GM23338 (cell line): ENCODE measurements at regions not wholly inside any gene's neighbourhood (a gene's known extent, or its start where the extent isn't known, plus 50 kb on each side); places are given as distances from the start of the nearest gene placed in this dataset.

ENCODE experiments used
- ATAC-seq: fragments of 200-7000 bp; cut with Tn5 transposase; 3 replicates; pipeline ENCODE4 v1.9.1; 2020
- DNase-seq: peaks from one replicate; pipeline ENCODE4 v3.0.0-alpha.2; 2015; ENCODE audit warnings: low spot score
- H2AFZ ChIP-seq: fragments of 200-600 bp; sonication (generic); 2 replicates; pipeline ENCODE4 v1.8.0; 2016; ENCODE audit warnings: antibody characterized with exemption, mild to moderate bottlenecking, moderate library complexity
- H3F3A ChIP-seq: fragments of 200-600 bp; sonication (generic); replicated peaks from 2 replicates; pipeline ENCODE4 v1.8.0; 2017; ENCODE audit warnings: antibody characterized with exemption, mixed run types, low read depth
- H3K27ac ChIP-seq: fragments of 200-600 bp; sonication (generic); 2 replicates; pipeline ENCODE4 v1.6.1; 2016; ENCODE audit warnings: low read depth
- H3K27me3 ChIP-seq: fragments of 200-600 bp; sonication (generic); 2 replicates; pipeline ENCODE4 v1.8.0; 2016; ENCODE audit warnings: mild to moderate bottlenecking, mixed run types, moderate library complexity; ENCODE audit not compliant: insufficient read depth
- H3K36me3 ChIP-seq: fragments of 200-600 bp; sonication (generic); 2 replicates; pipeline ENCODE4 v1.8.0; 2016; ENCODE audit warnings: mild to moderate bottlenecking; ENCODE audit not compliant: insufficient read depth
- H3K4me1 ChIP-seq: fragments of 200-600 bp; sonication (generic); 2 replicates; pipeline ENCODE4 v1.8.0; 2016; ENCODE audit warnings: mild to moderate bottlenecking, moderate library complexity; ENCODE audit not compliant: insufficient read depth
- H3K4me2 ChIP-seq: fragments of 200-600 bp; sonication (generic); 2 replicates; pipeline ENCODE4 v1.7.1; 2017; ENCODE audit warnings: mixed run types
- H3K4me3 ChIP-seq: fragments of 200-600 bp; sonication (generic); 2 replicates; pipeline ENCODE4 v1.6.1; 2016; ENCODE audit warnings: mixed run types
- H3K79me2 ChIP-seq: fragments of 200-600 bp; sonication (generic); replicated peaks from 2 replicates; pipeline ENCODE4 v1.8.0; 2017; ENCODE audit warnings: mild to moderate bottlenecking; ENCODE audit not compliant: insufficient read depth
- H3K9me2 ChIP-seq: fragments of 200-600 bp; sonication (generic); 2 replicates; pipeline ENCODE4 v1.8.0; 2017; ENCODE audit not compliant: insufficient read depth
- H4K20me1 ChIP-seq: fragments of 200-600 bp; sonication (generic); replicated peaks from 2 replicates; pipeline ENCODE4 v1.8.0; 2017; ENCODE audit warnings: mild to moderate bottlenecking; ENCODE audit not compliant: insufficient read depth
- H3K27ac Mint-ChIP-seq: 2 replicates; pipeline ENCODE4 v1.8.0; 2020; ENCODE audit warnings: inconsistent platforms, mild to moderate bottlenecking, moderate library complexity, mixed read lengths
- H3K27me3 Mint-ChIP-seq: 3 replicates; pipeline ENCODE4 v1.8.0; 2022; ENCODE audit warnings: low read depth, mild to moderate bottlenecking, moderate library complexity, mixed read lengths, inconsistent platforms; ENCODE audit not compliant: insufficient read depth, poor library complexity
- H3K36me3 Mint-ChIP-seq: 3 replicates; pipeline ENCODE4 v1.8.0; 2021; ENCODE audit warnings: low read depth, mild to moderate bottlenecking, inconsistent platforms, moderate library complexity, mixed read lengths
- H3K4me1 Mint-ChIP-seq: 3 replicates; pipeline ENCODE4 v1.8.0; 2020; ENCODE audit warnings: mild to moderate bottlenecking, inconsistent platforms, mixed read lengths
- H3K4me3 Mint-ChIP-seq: 3 replicates; pipeline ENCODE4 v1.8.0; 2021; ENCODE audit warnings: moderate library complexity, mild to moderate bottlenecking, inconsistent platforms, mixed read lengths
- H3K9me3 Mint-ChIP-seq: 3 replicates; pipeline ENCODE4 v1.8.0; 2020; ENCODE audit warnings: moderate library complexity, mild to moderate bottlenecking, inconsistent platforms, mixed read lengths
- CREB1 ChIP-seq: fragments of 250-450 bp; sonication (Bioruptor Pico); IDR thresholded peaks from 2 replicates; pipeline ENCODE4 v1.5.0; 2020; ENCODE audit warnings: low read depth, mild to moderate bottlenecking, moderate library complexity
- EZH2 ChIP-seq: fragments of 200-600 bp; sonication (generic); IDR thresholded peaks from one replicate; pipeline ENCODE4 v1.8.0; 2017; ENCODE audit warnings: antibody characterized with exemption, mild to moderate bottlenecking, low read depth; ENCODE audit not compliant: unreplicated experiment
- EZH2phosphoT487 ChIP-seq: fragments of 200-600 bp; sonication (generic); IDR thresholded peaks from one replicate; pipeline ENCODE4 v1.8.1; 2018; ENCODE audit warnings: antibody characterized with exemption; ENCODE audit not compliant: unreplicated experiment
- JUNB ChIP-seq: IDR thresholded peaks from one replicate; pipeline ENCODE4 v1.6.1; 2016; ENCODE audit warnings: antibody characterized with exemption; ENCODE audit not compliant: unreplicated experiment
- NANOG ChIP-seq: IDR thresholded peaks from 2 replicates; pipeline ENCODE4 v1.6.1; 2016; ENCODE audit warnings: antibody characterized with exemption, borderline replicate concordance
- POLR2AphosphoS5 ChIP-seq: IDR thresholded peaks from 2 replicates; pipeline ENCODE4 v1.6.1; 2016; ENCODE audit warnings: antibody characterized with exemption, low read depth
- STAT1 ChIP-seq: IDR thresholded peaks from one replicate; pipeline ENCODE4 v1.6.1; 2016; ENCODE audit warnings: antibody characterized with exemption; ENCODE audit not compliant: unreplicated experiment
- ZNF114 ChIP-seq: fragments of 250-450 bp; sonication (Bioruptor Pico); IDR thresholded peaks from 2 replicates; pipeline ENCODE4 v1.5.0; 2020; ENCODE audit warnings: mild to moderate bottlenecking, moderate library complexity
- ZNF331 ChIP-seq: fragments of 250-450 bp; sonication (Bioruptor Pico); IDR thresholded peaks from 2 replicates; pipeline ENCODE4 v1.5.0; 2020; ENCODE audit warnings: low read depth, mild to moderate bottlenecking, moderate library complexity
- TF ChIP-seq, protein P1 (sequence below): IDR thresholded peaks from one replicate; pipeline ENCODE4 v1.6.1; 2018; ENCODE audit warnings: antibody characterized with exemption; ENCODE audit not compliant: unreplicated experiment
- TF ChIP-seq, protein P2 (sequence below): fragments of 250-450 bp; sonication (Bioruptor Pico); IDR thresholded peaks from 2 replicates; pipeline ENCODE4 v1.5.0; 2020; ENCODE audit warnings: mild to moderate bottlenecking, moderate library complexity
- TF ChIP-seq, protein P3 (sequence below): IDR thresholded peaks from 2 replicates; pipeline ENCODE4 v1.6.1; 2016; ENCODE audit warnings: antibody characterized with exemption
- TF ChIP-seq, protein P4 (sequence below), 2 experiments: fragments of 200-600 bp in 1 of 2; sonication (generic) in 1 of 2; conservative IDR thresholded peaks; 2 replicates each; pipeline versions ENCODE4 v1.5.1 to v1.6.1; 2016 to 2017; ENCODE audit warnings: antibody characterized with exemption in 2 of 2, low read depth in 2 of 2, mild to moderate bottlenecking in 2 of 2, moderate library complexity in 1 of 2

DNA sequence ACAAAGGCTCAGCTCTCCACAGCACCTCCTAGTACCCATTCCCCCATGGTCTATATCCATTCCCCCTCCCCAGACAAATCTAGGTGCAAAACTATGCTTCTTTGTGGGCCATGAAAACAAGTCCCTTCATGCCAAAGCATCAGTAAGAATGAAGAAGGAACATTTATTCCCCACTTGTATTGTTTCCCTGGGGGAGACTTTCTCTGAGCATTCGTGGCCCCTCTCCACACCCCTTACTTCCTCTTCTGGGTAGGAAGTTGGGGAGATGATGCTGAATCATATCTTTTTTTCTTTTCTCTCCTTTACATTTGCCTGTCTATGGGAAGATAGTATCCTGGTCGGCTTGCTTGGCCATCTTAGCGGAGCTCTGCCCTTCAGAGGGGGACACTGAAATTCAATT is 246.8 kb downstream of the NSG2 start:
- H4K20me1 ChIP-seq: no peaks in the 10 kb centered on the region
- Mint-ChIP-seq H3K27ac (no peak overlapping the region), H3K36me3 (no peaks in the 10 kb centered on the region), H3K9me3 (no peaks in the 10 kb centered on the region), H3K27me3 (peaks cover 4% of the 10 kb centered on the region), H3K4me3 (no peak overlapping the region), H3K4me1 (no peaks in the 10 kb centered on the region)
- no peak overlapping the region for H3K4me2 ChIP-seq
- H3K4me1 ChIP-seq: no peaks in the 10 kb centered on the region
- H2AFZ ChIP-seq: no peak overlapping the region
- ATAC-seq (no peak), DNase-seq (no peak)
- H3K4me3 ChIP-seq: no peak overlapping the region
- H3K79me2 ChIP-seq: no peaks in the 10 kb centered on the region
- H3K27ac ChIP-seq: no peak overlapping the region
- no peaks in the 10 kb centered on the region for H3K27me3 ChIP-seq
- H3K9me2 ChIP-seq: peaks cover 3% of the 10 kb centered on the region; the same call in 1 of the 2 replicates
- H3K36me3 ChIP-seq: no peaks in the 10 kb centered on the region
- H3F3A ChIP-seq: no peaks in the 10 kb centered on the region
- TF ChIP-seq EZH2phosphoT487 (no peak), POLR2AphosphoS5 (no peak), NANOG (no peak), STAT1 (no peak), ZNF114 (CRISPR knock-in tag) (no peak), EZH2 (no peak), CREB1 (CRISPR knock-in tag) (no peak), JUNB (no peak), ZNF331 (CRISPR knock-in tag) (no peak)
- TF ChIP-seq, protein P1, sequence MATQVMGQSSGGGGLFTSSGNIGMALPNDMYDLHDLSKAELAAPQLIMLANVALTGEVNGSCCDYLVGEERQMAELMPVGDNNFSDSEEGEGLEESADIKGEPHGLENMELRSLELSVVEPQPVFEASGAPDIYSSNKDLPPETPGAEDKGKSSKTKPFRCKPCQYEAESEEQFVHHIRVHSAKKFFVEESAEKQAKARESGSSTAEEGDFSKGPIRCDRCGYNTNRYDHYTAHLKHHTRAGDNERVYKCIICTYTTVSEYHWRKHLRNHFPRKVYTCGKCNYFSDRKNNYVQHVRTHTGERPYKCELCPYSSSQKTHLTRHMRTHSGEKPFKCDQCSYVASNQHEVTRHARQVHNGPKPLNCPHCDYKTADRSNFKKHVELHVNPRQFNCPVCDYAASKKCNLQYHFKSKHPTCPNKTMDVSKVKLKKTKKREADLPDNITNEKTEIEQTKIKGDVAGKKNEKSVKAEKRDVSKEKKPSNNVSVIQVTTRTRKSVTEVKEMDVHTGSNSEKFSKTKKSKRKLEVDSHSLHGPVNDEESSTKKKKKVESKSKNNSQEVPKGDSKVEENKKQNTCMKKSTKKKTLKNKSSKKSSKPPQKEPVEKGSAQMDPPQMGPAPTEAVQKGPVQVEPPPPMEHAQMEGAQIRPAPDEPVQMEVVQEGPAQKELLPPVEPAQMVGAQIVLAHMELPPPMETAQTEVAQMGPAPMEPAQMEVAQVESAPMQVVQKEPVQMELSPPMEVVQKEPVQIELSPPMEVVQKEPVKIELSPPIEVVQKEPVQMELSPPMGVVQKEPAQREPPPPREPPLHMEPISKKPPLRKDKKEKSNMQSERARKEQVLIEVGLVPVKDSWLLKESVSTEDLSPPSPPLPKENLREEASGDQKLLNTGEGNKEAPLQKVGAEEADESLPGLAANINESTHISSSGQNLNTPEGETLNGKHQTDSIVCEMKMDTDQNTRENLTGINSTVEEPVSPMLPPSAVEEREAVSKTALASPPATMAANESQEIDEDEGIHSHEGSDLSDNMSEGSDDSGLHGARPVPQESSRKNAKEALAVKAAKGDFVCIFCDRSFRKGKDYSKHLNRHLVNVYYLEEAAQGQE: no peak
- TF ChIP-seq, protein P2, sequence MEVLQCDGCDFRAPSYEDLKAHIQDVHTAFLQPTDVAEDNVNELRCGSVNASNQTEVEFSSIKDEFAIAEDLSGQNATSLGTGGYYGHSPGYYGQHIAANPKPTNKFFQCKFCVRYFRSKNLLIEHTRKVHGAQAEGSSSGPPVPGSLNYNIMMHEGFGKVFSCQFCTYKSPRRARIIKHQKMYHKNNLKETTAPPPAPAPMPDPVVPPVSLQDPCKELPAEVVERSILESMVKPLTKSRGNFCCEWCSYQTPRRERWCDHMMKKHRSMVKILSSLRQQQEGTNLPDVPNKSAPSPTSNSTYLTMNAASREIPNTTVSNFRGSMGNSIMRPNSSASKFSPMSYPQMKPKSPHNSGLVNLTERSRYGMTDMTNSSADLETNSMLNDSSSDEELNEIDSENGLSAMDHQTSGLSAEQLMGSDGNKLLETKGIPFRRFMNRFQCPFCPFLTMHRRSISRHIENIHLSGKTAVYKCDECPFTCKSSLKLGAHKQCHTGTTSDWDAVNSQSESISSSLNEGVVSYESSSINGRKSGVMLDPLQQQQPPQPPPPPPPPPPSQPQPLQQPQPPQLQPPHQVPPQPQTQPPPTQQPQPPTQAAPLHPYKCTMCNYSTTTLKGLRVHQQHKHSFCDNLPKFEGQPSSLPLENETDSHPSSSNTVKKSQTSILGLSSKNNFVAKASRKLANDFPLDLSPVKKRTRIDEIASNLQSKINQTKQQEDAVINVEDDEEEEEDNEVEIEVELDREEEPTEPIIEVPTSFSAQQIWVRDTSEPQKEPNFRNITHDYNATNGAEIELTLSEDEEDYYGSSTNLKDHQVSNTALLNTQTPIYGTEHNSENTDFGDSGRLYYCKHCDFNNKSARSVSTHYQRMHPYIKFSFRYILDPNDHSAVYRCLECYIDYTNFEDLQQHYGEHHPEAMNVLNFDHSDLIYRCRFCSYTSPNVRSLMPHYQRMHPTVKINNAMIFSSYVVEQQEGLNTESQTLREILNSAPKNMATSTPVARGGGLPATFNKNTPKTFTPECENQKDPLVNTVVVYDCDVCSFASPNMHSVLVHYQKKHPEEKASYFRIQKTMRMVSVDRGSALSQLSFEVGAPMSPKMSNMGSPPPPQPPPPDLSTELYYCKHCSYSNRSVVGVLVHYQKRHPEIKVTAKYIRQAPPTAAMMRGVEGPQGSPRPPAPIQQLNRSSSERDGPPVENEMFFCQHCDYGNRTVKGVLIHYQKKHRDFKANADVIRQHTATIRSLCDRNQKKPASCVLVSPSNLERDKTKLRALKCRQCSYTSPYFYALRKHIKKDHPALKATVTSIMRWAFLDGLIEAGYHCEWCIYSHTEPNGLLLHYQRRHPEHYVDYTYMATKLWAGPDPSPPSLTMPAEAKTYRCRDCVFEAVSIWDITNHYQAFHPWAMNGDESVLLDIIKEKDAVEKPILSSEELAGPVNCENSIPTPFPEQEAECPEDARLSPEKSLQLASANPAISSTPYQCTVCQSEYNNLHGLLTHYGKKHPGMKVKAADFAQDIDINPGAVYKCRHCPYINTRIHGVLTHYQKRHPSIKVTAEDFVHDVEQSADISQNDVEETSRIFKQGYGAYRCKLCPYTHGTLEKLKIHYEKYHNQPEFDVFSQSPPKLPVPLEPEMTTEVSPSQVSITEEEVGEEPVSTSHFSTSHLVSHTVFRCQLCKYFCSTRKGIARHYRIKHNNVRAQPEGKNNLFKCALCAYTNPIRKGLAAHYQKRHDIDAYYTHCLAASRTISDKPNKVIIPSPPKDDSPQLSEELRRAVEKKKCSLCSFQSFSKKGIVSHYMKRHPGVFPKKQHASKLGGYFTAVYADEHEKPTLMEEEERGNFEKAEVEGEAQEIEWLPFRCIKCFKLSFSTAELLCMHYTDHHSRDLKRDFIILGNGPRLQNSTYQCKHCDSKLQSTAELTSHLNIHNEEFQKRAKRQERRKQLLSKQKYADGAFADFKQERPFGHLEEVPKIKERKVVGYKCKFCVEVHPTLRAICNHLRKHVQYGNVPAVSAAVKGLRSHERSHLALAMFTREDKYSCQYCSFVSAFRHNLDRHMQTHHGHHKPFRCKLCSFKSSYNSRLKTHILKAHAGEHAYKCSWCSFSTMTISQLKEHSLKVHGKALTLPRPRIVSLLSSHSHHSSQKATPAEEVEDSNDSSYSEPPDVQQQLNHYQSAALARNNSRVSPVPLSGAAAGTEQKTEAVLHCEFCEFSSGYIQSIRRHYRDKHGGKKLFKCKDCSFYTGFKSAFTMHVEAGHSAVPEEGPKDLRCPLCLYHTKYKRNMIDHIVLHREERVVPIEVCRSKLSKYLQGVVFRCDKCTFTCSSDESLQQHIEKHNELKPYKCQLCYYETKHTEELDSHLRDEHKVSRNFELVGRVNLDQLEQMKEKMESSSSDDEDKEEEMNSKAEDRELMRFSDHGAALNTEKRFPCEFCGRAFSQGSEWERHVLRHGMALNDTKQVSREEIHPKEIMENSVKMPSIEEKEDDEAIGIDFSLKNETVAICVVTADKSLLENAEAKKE (CRISPR knock-in tag): no peak
- TF ChIP-seq, protein P3, sequence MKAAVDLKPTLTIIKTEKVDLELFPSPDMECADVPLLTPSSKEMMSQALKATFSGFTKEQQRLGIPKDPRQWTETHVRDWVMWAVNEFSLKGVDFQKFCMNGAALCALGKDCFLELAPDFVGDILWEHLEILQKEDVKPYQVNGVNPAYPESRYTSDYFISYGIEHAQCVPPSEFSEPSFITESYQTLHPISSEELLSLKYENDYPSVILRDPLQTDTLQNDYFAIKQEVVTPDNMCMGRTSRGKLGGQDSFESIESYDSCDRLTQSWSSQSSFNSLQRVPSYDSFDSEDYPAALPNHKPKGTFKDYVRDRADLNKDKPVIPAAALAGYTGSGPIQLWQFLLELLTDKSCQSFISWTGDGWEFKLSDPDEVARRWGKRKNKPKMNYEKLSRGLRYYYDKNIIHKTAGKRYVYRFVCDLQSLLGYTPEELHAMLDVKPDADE: no peak
- TF ChIP-seq, protein P4, sequence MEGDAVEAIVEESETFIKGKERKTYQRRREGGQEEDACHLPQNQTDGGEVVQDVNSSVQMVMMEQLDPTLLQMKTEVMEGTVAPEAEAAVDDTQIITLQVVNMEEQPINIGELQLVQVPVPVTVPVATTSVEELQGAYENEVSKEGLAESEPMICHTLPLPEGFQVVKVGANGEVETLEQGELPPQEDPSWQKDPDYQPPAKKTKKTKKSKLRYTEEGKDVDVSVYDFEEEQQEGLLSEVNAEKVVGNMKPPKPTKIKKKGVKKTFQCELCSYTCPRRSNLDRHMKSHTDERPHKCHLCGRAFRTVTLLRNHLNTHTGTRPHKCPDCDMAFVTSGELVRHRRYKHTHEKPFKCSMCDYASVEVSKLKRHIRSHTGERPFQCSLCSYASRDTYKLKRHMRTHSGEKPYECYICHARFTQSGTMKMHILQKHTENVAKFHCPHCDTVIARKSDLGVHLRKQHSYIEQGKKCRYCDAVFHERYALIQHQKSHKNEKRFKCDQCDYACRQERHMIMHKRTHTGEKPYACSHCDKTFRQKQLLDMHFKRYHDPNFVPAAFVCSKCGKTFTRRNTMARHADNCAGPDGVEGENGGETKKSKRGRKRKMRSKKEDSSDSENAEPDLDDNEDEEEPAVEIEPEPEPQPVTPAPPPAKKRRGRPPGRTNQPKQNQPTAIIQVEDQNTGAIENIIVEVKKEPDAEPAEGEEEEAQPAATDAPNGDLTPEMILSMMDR (conservative IDR thresholded peaks at IDR 0.05; ENCODE audit: low read depth in 2 of 2): no peak
